HG02870 (cell line): ENCODE measurements at regions not wholly inside any gene's neighbourhood (a gene's known extent, or its start where the extent isn't known, plus 50 kb on each side); places are given as distances from the start of the nearest gene placed in this dataset.
A peak's percentile ranks its signal among the peaks of the same experiment; 100 is the strongest.

Experiments used
- ATAC-seq: cut with Tn5 transposase; IDR thresholded peaks from one replicate; pipeline ENCODE4 v1.9.1; 2021; ENCODE audit warnings: mild to moderate bottlenecking, moderate library complexity; ENCODE audit not compliant: unreplicated experiment

- ATAC-seq = no peak
Observed at GRCh38 chr2:111702119-111702803, 181.7 kb downstream of the ANAPC1 start.

- no peak for ATAC-seq
Observed at GRCh38 chr2:111702804-111703196, 181.2 kb downstream of the ANAPC1 start.

GRCh38 chr2:111703759-111704158 is 180.2 kb downstream of the ANAPC1 start:
- ATAC-seq = no peak

GRCh38 chr2:111704246-111704645 is 179.7 kb downstream of the ANAPC1 start:
- no peak for ATAC-seq

- ATAC-seq = peak; percentile 18
Observed at GRCh38 chr2:111705239-111705638, 178.8 kb downstream of the ANAPC1 start.

DNA sequence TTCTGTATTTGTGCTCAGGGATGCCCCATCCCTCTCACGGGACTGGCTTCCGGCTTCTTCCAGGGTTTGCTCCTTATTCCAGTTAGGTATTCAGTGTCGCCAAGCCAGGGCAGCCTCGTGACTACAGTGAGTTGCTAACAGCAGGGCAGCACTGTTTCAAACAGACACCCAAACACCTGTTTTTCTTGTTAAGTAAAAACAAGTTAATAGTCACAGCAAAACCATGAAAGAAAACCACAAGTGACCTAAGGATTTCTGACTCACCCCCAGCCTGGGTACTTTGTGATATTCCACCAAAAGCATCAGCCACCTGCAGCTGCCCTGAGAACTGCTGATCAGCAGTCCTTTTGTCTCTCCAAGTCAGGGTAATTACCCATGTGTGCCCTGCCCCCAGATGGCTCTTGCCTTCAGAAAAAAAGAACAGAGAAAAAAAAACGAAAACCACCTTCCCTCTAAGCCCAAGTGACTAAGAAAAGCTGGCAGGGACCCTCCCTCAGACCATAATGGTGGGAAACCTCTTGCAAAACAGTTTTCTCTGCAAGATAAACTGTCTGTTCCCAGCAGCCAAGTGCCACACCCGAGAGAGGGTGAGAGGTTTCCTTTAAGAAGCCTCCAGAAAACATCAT is 178.2 kb downstream of the ANAPC1 start:
- ATAC-seq = peak; percentile 72

DNA sequence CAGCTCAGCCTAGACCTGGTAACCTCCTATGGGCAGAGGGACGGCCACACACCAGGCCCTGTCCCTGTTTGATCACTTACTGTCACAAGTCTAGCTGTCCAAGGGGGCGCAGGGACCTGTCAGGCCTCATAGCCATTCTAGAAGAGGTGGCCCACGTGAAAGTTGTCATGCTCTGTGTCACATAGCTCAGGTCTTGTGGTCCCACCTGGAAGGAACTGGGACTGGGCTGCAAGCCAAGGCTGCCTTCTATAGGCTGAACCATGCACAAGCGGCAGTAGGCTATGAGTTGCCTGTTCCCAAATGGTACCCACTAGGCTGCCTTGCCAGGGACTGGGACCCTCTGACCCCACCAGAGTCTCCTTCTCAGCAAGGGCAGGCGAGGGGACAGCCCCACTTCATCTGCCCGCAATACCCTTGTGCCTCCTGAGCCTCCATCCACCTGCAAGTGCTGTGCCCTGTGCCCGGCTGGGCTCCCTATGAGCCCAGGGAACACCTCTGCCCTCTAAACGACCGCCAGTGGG is 177.5 kb downstream of the ANAPC1 start:
- peak; percentile 1 for ATAC-seq

DNA sequence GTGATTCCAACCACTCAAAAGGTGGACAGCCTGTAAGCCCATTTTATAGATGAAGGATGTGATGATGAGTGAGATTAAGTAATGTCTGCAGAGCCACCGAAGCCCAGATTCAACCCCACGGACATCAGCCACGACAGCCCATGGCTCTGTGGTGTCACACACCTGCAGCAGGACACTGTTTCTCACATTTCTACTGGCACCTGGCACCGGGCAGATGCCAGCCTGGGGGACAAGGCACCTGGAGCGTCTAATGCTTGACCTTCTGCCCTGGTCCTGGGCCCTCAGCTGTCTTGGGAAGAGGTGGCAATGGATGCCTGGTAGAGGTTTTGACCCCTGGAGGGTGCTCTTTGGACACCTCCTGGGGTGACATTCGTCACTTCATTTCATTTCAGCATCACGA is 176.3 kb downstream of the ANAPC1 start:
- no peak for ATAC-seq

GRCh38 chr2:111708476-111709180 is 175.4 kb downstream of the ANAPC1 start:
- no peak for ATAC-seq

GRCh38 chr2:111709321-111709720 is 174.7 kb downstream of the ANAPC1 start:
- ATAC-seq = no peak

DNA sequence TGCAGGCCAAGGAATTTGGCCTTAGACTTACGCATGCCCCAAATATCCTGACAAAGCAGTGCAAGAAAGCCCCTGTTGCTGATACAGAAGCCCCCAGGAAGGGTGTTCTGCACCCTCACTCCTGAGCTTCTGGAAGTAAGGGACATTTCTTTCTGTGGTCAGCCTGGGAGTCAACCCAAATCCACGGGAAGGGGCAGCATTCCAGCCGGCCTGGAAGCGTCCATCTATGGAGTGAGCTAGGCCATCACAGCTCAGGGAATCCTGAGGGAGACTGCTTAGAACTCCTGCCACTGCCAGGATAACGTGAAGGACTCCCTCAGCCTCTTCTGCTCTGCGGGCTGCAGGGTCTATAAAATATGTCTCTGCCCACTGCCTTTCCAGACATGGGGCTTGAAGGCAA is 173.9 kb downstream of the ANAPC1 start:
- ATAC-seq = no peak

- no peak for ATAC-seq
Observed at GRCh38 chr2:111710613-111711012, 173.4 kb downstream of the ANAPC1 start.

GRCh38 chr2:111711270-111711669 is 172.7 kb downstream of the ANAPC1 start:
- no peak for ATAC-seq

DNA sequence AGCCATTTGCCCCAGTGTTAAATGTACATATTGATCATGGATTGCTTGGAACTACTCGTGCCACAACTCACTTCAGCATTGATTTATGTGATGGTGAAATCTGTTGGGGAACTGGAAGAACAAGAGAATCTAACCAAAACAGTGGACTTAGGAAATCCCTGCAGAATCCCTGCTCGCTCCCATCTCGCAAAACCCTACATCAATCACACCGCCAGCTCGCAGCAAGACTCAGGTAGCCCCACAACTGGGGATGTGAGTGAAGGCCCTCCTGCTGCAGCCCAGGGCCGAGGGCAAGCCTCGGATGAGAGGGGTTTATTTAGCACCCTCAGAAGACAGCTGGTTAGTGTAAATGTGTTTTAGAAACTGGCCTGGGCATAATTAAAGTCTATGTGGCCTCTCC is 171.6 kb downstream of the ANAPC1 start:
- ATAC-seq = no peak

DNA sequence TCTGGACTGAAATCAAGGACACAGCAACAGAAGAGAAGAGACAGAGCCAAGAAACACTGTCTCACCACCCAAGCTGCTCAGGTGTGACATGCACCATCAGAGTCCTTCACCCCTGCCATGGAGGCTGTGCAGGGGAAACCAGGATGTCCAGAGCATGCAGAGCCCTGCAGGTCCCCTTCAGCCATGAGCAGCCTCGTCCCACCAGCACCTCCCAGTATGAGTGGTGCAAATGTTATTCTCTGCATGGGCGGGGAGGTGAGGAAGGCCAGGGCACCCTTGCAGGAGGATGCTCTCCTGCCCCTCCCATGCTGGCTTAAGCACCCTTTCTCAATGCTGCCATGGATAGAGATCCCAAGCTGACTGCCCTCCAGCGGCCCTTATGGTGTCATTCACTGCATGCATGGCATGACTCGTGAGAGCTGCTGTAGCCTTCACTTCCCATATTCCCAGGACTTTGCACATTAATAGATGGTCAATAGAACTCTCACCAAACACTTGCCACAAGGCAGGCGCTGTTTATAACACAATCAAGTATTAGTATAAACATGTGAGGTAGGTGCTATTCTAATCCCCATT is 171.0 kb downstream of the ANAPC1 start:
- no peak for ATAC-seq

DNA sequence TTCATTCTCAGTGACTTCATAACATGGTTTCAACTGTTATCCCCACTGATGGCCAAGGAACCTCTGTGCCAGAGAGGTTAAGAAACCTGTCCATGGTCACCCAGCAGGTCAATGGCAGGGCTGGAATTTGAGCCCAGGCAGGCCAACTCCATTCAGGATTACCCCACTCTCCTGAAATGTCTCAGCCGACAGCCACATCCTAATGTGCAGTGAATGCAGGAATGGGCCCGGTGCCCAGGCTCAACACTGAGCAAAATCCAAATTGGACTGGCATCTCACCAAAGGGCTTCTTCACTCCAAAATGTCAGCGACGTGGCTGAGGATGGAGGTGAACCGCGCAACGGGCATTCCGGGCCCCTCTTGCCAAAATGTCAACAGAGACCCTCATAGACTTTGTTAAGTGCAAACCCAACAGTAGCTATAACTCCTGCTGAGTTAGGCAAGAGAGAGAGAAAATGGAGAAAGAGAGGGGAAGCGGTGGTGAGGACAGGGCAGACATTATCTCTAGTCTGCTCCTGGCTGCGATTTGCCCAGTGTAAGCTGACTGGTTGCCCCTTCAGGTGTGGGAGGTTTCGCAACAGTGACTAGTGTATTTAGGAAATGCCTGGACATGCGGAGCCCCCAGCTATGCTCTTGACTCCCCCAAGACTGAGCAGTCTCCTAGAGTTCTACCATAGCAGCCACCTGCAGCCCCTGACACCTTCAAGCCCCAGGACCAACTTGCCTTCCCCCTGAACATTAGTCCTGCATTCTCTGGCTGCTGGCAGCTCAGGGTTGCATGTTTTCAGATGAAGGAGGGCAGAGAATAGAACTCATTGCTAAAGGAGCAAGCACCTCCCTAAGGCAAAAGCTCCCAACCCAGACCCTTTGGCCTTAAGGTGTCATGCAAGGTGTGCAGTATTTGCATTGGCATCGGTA is 167.7 kb downstream of the ANAPC1 start:
- no peak for ATAC-seq

DNA sequence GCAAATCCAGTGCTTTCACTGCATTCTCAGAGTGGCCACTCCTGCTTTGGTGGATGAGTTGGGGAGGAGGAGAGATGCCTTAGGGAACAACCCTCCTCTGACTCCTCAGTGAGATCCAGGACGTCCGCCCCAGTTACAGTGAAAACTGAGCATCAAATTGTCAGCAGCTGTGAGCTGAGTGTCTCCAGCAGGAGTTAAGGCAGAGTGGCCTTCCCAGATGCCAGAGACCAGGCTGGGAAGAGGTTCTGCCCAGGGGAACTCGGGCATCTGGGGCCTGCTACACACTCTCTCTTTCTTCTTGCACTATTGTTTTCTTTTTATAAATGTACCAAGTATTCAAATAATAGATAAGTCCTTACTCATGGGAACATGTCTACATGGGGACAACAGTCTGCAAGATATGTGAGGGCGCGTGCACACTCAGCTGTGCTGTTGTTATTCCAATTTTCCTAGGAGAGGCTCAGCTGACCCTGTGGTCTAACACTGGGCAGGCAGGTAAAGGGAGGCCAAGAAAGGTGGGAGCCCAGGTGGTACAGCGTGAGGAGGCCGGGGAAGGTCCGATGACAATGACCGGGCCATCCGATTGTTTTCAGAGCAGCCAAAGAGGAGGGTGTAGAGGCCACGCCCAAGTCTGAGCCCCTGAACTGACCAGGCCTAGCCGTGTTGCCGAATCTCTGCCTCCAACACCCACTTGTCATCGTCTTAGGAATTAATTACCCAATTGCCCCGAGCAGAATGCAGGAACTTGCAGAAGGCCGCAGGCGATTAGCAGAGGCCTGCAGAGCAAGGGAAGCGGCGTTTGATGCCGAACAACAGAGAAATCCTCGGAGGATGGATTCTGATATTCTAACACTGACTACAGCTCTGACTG is 166.9 kb downstream of the ANAPC1 start:
- no peak for ATAC-seq
